T-helper 9 cell (primary cell): ENCODE measurements at regions not wholly inside any gene's neighbourhood (a gene's known extent, or its start where the extent isn't known, plus 50 kb on each side); places are given as distances from the start of the nearest gene placed in this dataset.
"Not testable (repeated sequence)": the region's sequence is repeated elsewhere in the genome, so short reads cannot be mapped to it uniquely, and the experiment has no call there.

Experiments
- DNase-seq: peaks from one replicate; pipeline ENCODE4 v3.0.0-alpha.2; 2020

GRCh38 chr2:7657526-7657925 is 740.3 kb downstream of the RNF144A start:
- DNase-seq, result not testable (repeated sequence)

- DNase-seq, result no peak
These were observed 741.3 kb downstream of the RNF144A start for GRCh38 chr2:7658486-7658885.

- DNase-seq, result no peak
These were observed 743.6 kb downstream of the RNF144A start for GRCh38 chr2:7660816-7661215.

- no peak for DNase-seq
These were observed 744.3 kb downstream of the RNF144A start for GRCh38 chr2:7661502-7661901.

- no peak for DNase-seq
These were observed 748.7 kb downstream of the RNF144A start for GRCh38 chr2:7665880-7666279.

- DNase-seq, result no peak
These were observed 749.5 kb downstream of the RNF144A start for GRCh38 chr2:7666596-7667259.

- no peak for DNase-seq
These were observed 750.1 kb downstream of the RNF144A start for GRCh38 chr2:7667260-7667757.

- no peak for DNase-seq
These were observed 753.9 kb downstream of the RNF144A start for GRCh38 chr2:7670905-7671641.

GRCh38 chr2:7672027-7672684 is 754.9 kb downstream of the RNF144A start:
- DNase-seq, result peak; percentile 25

- DNase-seq, result no peak
These were observed 755.5 kb downstream of the RNF144A start for GRCh38 chr2:7672685-7673071.

- no peak for DNase-seq
These were observed 755.9 kb downstream of the RNF144A start for GRCh38 chr2:7673101-7673500.

- DNase-seq, result no peak
These were observed 756.6 kb downstream of the RNF144A start for GRCh38 chr2:7673853-7674252.

- DNase-seq, result no peak
These were observed 757.4 kb downstream of the RNF144A start for GRCh38 chr2:7674606-7675005.

- no peak for DNase-seq
These were observed 759.5 kb downstream of the RNF144A start for GRCh38 chr2:7676714-7677113.

- no peak for DNase-seq
These were observed 764.8 kb downstream of the RNF144A start for GRCh38 chr2:7681881-7682461.

GRCh38 chr2:7683196-7683595 is 766.0 kb downstream of the RNF144A start:
- DNase-seq, result no peak

GRCh38 chr2:7683708-7684107 is 766.5 kb downstream of the RNF144A start:
- DNase-seq, result no peak

- no peak for DNase-seq
These were observed 768.3 kb downstream of the RNF144A start for GRCh38 chr2:7685342-7686015.

- DNase-seq, result no peak
These were observed 768.8 kb downstream of the RNF144A start for GRCh38 chr2:7686016-7686385.

- no peak for DNase-seq
These were observed 774.9 kb downstream of the RNF144A start for GRCh38 chr2:7691961-7692656.

- DNase-seq, result no peak
These were observed 775.5 kb downstream of the RNF144A start for GRCh38 chr2:7692657-7693161.
